H1 (cell line): ENCODE measurements at regions not wholly inside any gene's neighbourhood (a gene's known extent, or its start where the extent isn't known, plus 50 kb on each side); places are given as distances from the start of the nearest gene placed in this dataset.

Experiments used
- BCL11A ChIP-seq, 2 experiments: IDR thresholded peaks; one replicate each; pipeline ENCODE4 v1.6.1; 2011; ENCODE audit warnings: low read depth in 2 of 2, low read length in 2 of 2, mild to moderate bottlenecking in 2 of 2
- CTBP2 ChIP-seq: IDR thresholded peaks from 2 replicates; pipeline ENCODE4 v1.7.0; 2011; ENCODE audit warnings: borderline replicate concordance, mild to moderate bottlenecking, moderate library complexity, mixed read lengths, low read length; ENCODE audit not compliant: insufficient read depth, insufficient read length
- FOSL1 ChIP-seq: IDR thresholded peaks from 2 replicates; pipeline ENCODE4 v1.6.1; 2011; ENCODE audit warnings: mild to moderate bottlenecking, low read depth, low read length, moderate library complexity; ENCODE audit not compliant: insufficient read depth

- TF ChIP-seq BCL11A (IDR thresholded peaks at IDR 0.05; ENCODE audit: low read depth in 2 of 2, low read length in 2 of 2) (no peak), FOSL1 (no peak), CTBP2 (no peak)
Observed at GRCh38 chr14:40674502-40674901, 932.2 kb upstream of the LRFN5 start (continued).
